Upper lobe of left lung (tissue), 6 donors: ENCODE measurements at regions not wholly inside any gene's neighbourhood (a gene's known extent, or its start where the extent isn't known, plus 50 kb on each side); places are given as distances from the start of the nearest gene placed in this dataset.
"Not testable (repeated sequence)": the region's sequence is repeated elsewhere in the genome, so short reads cannot be mapped to it uniquely, and the experiment has no call there.

ENCODE experiments used
- ATAC-seq, 2 donors: fragments of 200-7000 bp; cut with Tn5 transposase; one replicate each; pipeline ENCODE4 v1.9.1; 2022; ENCODE audit warnings: mild to moderate bottlenecking in 2 of 2, moderate library complexity in 2 of 2; ENCODE audit not compliant: low FRiP score in 2 of 2
- DNase-seq, 2 donors: peaks; one replicate each; pipeline ENCODE4 v3.0.0-alpha.2; 2019 to 2020
- H3K27ac ChIP-seq, 4 donors: fragments of 200-600 bp; sonication (generic); one replicate each; pipeline ENCODE4 v1.5.1; 2016 to 2019
- H3K27me3 ChIP-seq, 4 donors: fragments of 200-600 bp; sonication (generic); one replicate each; pipeline ENCODE4 v1.5.1; 2017 to 2019
- H3K36me3 ChIP-seq, 4 donors: fragments of 200-600 bp; sonication (generic); one replicate each; pipeline ENCODE4 v1.5.1; 2016 to 2019
- H3K4me1 ChIP-seq, 4 donors: fragments of 200-600 bp; sonication (generic); one replicate each; pipeline ENCODE4 v1.5.1; 2018 to 2019
- H3K4me3 ChIP-seq, 4 donors: fragments of 200-600 bp; sonication (generic); one replicate each; pipeline ENCODE4 v1.5.1; 2017 to 2019; ENCODE audit warnings: mild to moderate bottlenecking in 2 of 4, moderate library complexity in 1 of 4
- H3K9me3 ChIP-seq, 4 donors: fragments of 200-600 bp; sonication (generic); one replicate each; pipeline ENCODE4 v1.5.1; 2018 to 2019
- EP300 ChIP-seq, 4 donors: sonication (generic); formaldehyde crosslinking; IDR thresholded peaks; one replicate each; pipeline ENCODE4 v1.5.1; 2017; ENCODE audit warnings: antibody characterized with exemption in 4 of 4, control low read depth in 2 of 4
- POLR2A ChIP-seq, 4 donors: fragments of 450-650 bp; IDR thresholded peaks; one replicate each; pipeline ENCODE4 v1.5.1; 2016 to 2017; ENCODE audit warnings: antibody characterized with exemption in 4 of 4, mild to moderate bottlenecking in 2 of 4
- POLR2AphosphoS5 ChIP-seq, 2 donors: sonication (generic); formaldehyde crosslinking; IDR thresholded peaks; one replicate each; pipeline ENCODE4 v1.5.1; 2017; ENCODE audit warnings: antibody characterized with exemption in 2 of 2
- WGBS, 2 donors: methylation state at CpG; one replicate each; pipeline ENCODE4 v1.1.5; 2017 to 2018; 5-methylcytosine and 5-hydroxymethylcytosine counted together
- TF ChIP-seq, protein P1 (sequence below), 6 experiments: fragments of 450-650 bp in 4 of 6; fragments of 200-600 bp in 2 of 6; sonication (generic) in 2 of 6; IDR thresholded peaks; one replicate each; pipeline ENCODE4 v1.5.1; 2016 to 2019; ENCODE audit warnings: antibody characterized with exemption in 6 of 6
- donor health status: DM: no; HTN: no; CAD: no; lungs with moderate emphysema.
- donor health status: DM: no; HTN: yes; CAD: no; lungs with severe emphysema.

DNA sequence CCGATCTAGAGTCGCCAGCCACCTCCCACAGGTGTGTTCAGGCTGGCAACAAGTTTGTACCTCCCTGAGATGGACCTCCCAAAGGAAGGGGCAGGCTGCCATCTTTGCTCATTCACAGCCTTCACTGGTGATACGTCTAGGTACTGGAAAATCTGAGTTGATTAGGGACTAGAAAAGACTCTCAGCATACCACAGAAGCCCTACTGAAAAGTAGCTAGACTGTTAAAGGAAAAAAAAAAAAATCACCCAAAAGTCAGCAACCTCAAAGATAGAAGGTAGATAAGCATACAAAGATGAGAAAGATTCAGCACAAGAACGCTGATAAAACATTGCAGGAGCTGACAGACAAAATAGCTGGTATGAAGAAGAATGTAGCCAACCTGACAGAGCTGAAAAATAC lies 128.6 kb upstream of the WDR75 start:
- no peaks in the 10 kb centered on the region for H3K36me3 ChIP-seq
- no peaks in the 10 kb centered on the region for H3K27me3 ChIP-seq
- no peak for ATAC-seq
- no peaks in the 10 kb centered on the region for H3K9me3 ChIP-seq
- 72 to 88% methylated on average over 4 of the region's 4 CpGs for WGBS, 2 donors
- no peaks in the 10 kb centered on the region for H3K4me1 ChIP-seq
- TF ChIP-seq POLR2A (IDR thresholded peaks at IDR 0.05) = no peak
- H3K4me3 ChIP-seq = no peak overlapping the region
- no peak for DNase-seq
- H3K27ac ChIP-seq = no peak overlapping the region

DNA sequence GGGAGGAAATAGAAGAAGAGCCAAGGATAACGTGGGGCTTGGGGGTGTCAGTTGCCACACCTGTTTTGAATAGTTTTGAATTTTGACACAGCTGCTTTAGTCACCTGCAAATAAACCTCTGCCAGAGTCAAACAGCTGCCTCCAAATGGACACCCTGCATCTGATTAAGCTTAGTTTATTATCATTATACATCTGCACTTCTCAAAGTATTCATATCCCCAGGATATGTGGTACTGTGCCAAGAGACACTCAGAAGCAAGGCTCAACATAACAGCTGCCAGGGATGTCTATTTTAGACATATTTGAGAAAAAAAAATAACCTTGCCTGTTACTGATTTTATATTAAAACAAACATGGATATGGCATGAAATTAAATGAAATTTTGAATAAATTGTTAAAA lies 122.5 kb upstream of the WDR75 start:
- ATAC-seq (no peak), DNase-seq (no peak)
- Histone ChIP-seq H3K4me3 (no peak overlapping the region), H3K4me1 (no peaks in the 10 kb centered on the region), H3K27me3 (no peaks in the 10 kb centered on the region), H3K27ac (no peak overlapping the region), H3K36me3 (no peaks in the 10 kb centered on the region), H3K9me3 (peaks cover 0 to 4% (median 0%) of the 10 kb centered on the region in 4 donors)
- TF ChIP-seq POLR2A (IDR thresholded peaks at IDR 0.05) (no peak), EP300 (IDR thresholded peaks at IDR 0.05) (no peak), POLR2AphosphoS5 (IDR thresholded peaks at IDR 0.05) (no peak)
- TF ChIP-seq, protein P1, sequence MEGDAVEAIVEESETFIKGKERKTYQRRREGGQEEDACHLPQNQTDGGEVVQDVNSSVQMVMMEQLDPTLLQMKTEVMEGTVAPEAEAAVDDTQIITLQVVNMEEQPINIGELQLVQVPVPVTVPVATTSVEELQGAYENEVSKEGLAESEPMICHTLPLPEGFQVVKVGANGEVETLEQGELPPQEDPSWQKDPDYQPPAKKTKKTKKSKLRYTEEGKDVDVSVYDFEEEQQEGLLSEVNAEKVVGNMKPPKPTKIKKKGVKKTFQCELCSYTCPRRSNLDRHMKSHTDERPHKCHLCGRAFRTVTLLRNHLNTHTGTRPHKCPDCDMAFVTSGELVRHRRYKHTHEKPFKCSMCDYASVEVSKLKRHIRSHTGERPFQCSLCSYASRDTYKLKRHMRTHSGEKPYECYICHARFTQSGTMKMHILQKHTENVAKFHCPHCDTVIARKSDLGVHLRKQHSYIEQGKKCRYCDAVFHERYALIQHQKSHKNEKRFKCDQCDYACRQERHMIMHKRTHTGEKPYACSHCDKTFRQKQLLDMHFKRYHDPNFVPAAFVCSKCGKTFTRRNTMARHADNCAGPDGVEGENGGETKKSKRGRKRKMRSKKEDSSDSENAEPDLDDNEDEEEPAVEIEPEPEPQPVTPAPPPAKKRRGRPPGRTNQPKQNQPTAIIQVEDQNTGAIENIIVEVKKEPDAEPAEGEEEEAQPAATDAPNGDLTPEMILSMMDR (IDR thresholded peaks at IDR 0.05) = no peak
- 65 to 74% methylated on average over 1 of the region's 1 CpG for WGBS, 2 donors

DNA sequence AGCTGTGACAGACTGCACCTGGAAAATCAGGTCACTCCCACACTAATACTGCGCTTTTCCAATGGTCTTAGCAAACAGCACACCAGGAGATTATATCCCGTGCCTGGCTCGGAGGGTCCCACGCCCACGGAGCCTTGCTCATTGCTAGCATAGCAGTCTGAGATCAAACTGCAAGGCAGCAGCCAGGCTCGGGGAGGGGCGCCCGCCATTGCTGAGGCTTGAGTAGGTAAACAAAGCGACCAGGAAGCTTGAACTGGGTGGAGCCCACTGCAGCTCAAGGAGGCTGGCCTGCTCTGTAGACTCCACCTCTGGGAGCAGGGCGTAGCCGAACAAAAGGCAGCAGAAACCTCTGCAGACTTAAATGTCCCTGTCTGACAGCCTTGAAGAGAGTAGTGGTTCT lies 121.8 kb upstream of the WDR75 start:
- not testable (repeated sequence) for H3K9me3 ChIP-seq, H3K4me1 ChIP-seq, H3K27ac ChIP-seq, H3K4me3 ChIP-seq, H3K36me3 ChIP-seq, ATAC-seq, H3K27me3 ChIP-seq
- DNase-seq = peak in 1 of 2 donors; percentile 55
- WGBS, 2 donors = 83 to 91% methylated on average over 2 to 11 of the region's 11 CpGs

DNA sequence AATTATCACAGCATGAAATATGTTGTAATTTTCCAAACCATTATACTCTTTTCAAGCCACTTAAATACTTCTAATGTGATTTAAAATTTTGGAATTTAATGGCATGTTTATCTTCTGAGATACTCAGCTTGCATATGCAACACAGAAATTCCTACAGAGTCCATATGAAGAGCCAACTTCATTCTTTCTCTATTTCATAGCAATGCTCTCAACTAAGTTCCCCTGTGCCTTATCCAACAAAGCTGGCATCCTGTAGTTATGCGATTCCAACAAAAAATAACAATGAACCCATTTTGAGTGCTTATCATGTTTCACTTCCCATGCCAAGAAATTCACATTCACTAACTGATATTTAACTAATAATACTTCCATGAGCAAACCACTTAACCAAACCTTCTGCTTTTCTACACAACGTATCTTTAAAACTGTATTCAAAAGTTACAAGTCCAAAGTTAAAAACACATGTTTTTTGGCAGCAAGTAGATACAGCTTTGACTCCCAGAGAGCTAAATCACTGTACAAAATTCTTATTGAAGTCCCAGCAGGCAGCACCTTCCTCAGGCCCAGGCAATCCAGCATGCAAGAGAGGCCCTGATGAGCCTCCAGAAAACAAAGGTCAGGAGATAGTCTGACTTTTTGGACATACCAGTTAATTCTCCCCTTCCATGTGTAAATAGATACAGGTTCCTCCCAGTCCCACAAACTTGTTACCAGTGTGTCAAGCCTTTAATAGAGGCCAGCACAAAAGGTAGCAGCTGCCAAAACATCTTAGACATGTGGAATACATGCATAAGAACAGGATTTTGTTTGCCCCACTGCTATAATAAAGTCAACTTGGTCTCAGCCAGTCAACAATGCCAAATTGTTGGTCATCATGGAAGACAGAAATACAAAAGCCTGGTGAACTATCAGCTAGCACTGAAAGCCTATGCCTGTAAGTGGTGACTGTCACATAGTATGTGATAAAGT lies 113.1 kb upstream of the WDR75 start:
- H3K27ac ChIP-seq = no peak overlapping the region
- WGBS, 2 donors = 56 to 57% methylated on average over 2 of the region's 2 CpGs
- TF ChIP-seq, protein P1 (IDR thresholded peaks at IDR 0.05) = no peak
- TF ChIP-seq EP300 (IDR thresholded peaks at IDR 0.05) = no peak
- no peak for TF ChIP-seq POLR2AphosphoS5 (IDR thresholded peaks at IDR 0.05)
- no peak for TF ChIP-seq POLR2A (IDR thresholded peaks at IDR 0.05)
- H3K4me3 ChIP-seq = no peak overlapping the region
- ATAC-seq = no peak
- no peaks in the 10 kb centered on the region for H3K36me3 ChIP-seq
- no peaks in the 10 kb centered on the region for H3K9me3 ChIP-seq
- no peaks in the 10 kb centered on the region for H3K27me3 ChIP-seq
- H3K4me1 ChIP-seq = no peaks in the 10 kb centered on the region
- no peak for DNase-seq

DNA sequence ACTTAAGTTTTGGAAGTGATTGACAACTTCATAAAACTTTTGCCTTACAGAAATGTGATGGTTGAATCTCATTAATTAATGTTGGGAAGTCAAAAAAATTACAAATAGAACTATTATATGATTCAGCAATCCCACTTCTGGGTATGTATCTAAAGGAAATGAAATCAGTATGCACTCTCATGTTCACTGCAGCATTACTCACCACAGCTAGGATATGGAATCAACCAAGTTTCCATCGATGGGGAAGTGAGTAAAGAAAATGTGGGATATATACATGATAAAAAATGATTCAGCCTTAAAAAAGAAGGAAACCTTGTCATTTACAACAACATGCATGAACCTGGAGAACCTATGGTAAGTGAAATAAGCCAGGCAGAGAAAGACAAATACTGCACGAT lies 112.4 kb upstream of the WDR75 start:
- Histone ChIP-seq H3K4me3 (no peak overlapping the region), H3K27me3 (no peaks in the 10 kb centered on the region), H3K36me3 (no peaks in the 10 kb centered on the region), H3K27ac (no peak overlapping the region), H3K4me1 (no peaks in the 10 kb centered on the region), H3K9me3 (no peaks in the 10 kb centered on the region)
- WGBS, 2 donors = 88 to 90% methylated on average over 2 of the region's 2 CpGs
- ATAC-seq (no peak), DNase-seq (no peak)
- TF ChIP-seq EP300 (IDR thresholded peaks at IDR 0.05) = no peak
- TF ChIP-seq POLR2AphosphoS5 (IDR thresholded peaks at IDR 0.05) = no peak
- TF ChIP-seq, protein P1 (IDR thresholded peaks at IDR 0.05) = no peak
- no peak for TF ChIP-seq POLR2A (IDR thresholded peaks at IDR 0.05)
